ENCODE measurements at regions not wholly inside any gene's neighbourhood (a gene's known extent, or its start where the extent isn't known, plus 50 kb on each side); places are given as distances from the start of the nearest gene placed in this dataset.

DNA sequence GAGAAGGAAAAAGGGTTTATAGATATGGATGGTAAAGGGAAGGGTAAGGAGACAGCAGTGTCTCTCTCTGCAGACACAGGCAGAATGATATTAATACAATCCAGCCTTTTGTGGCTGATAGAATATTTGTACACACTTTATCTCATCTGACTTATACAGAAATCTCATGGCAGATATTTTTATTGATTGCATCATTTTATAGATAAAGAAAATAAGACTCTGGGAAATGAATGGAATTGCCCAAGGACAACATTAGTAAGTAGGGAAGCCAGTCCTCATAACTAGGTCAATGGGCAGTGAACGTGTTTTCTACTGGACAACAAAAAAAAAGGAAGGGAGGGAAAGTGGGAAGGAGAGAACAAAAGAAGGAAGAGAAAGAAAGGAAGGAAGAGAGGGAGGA lies 236.4 kb upstream of the EPHA4 start:
- DNase-seq (ENCODE audit: low spot score), result no peak
- TF ChIP-seq, protein P1, sequence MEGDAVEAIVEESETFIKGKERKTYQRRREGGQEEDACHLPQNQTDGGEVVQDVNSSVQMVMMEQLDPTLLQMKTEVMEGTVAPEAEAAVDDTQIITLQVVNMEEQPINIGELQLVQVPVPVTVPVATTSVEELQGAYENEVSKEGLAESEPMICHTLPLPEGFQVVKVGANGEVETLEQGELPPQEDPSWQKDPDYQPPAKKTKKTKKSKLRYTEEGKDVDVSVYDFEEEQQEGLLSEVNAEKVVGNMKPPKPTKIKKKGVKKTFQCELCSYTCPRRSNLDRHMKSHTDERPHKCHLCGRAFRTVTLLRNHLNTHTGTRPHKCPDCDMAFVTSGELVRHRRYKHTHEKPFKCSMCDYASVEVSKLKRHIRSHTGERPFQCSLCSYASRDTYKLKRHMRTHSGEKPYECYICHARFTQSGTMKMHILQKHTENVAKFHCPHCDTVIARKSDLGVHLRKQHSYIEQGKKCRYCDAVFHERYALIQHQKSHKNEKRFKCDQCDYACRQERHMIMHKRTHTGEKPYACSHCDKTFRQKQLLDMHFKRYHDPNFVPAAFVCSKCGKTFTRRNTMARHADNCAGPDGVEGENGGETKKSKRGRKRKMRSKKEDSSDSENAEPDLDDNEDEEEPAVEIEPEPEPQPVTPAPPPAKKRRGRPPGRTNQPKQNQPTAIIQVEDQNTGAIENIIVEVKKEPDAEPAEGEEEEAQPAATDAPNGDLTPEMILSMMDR (IDR thresholded peaks at IDR 0.05; ENCODE audit: extremely low read depth, insufficient read depth, missing control alignments), result no peak
- in situ Hi-C loops (cut with MboI; ENCODE audit: low pct_unique_long_range_greater_than_20kb, low sequenced_read_pairs, unreplicated experiment), result no loop called here

DNA sequence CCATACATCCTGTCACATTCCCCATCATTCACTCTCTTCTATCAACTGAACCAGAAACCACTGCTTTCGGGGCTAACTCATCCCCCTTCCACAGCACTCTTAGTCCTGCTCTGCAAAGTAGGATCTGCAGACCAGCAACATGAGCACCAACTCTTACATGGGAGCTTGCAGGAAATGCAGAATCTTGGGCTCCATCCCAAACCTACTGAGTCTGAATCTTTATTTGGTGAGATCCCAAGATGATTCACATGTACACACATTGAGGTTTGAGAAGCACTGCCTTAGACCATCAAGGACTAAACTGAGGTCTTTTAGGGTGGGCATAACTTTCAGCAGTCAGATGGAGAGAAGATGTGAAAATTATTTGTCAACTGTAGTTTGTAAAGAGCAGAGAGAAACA lies 235.6 kb upstream of the EPHA4 start:
- DNase-seq (ENCODE audit: low spot score), result no peak

DNA sequence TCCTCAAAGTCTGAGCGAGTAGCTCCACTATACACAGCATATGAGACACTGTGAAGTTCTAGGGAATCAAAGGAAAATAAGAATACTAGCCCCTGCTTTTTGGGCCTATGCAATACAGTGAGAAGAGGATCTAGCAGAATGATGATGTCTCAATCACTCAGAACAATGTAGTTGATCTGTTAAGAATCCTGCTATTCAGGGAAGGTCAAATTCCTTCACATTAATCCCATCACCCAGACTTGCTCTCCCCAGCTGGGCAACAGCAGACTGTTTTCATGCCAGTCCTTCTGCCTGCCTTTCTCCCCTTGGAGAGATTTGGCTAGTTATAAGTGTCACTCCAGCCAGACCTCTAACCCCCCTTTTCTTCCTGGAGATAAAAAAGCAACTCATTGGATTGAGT lies 230.0 kb upstream of the EPHA4 start:
- TF ChIP-seq, protein P1 (IDR thresholded peaks at IDR 0.05; ENCODE audit: extremely low read depth, insufficient read depth, missing control alignments), result no peak
- in situ Hi-C loops (cut with MboI; ENCODE audit: low pct_unique_long_range_greater_than_20kb, low sequenced_read_pairs, unreplicated experiment), result no loop called here
- DNase-seq (ENCODE audit: low spot score), result no peak

More for the DNA sequence above, 235.6 kb upstream of the EPHA4 start:
- in situ Hi-C loops (cut with MboI; ENCODE audit: low pct_unique_long_range_greater_than_20kb, low sequenced_read_pairs, unreplicated experiment), result no loop called here
- TF ChIP-seq, protein P1 (IDR thresholded peaks at IDR 0.05; ENCODE audit: extremely low read depth, insufficient read depth, missing control alignments), result no peak

DNA sequence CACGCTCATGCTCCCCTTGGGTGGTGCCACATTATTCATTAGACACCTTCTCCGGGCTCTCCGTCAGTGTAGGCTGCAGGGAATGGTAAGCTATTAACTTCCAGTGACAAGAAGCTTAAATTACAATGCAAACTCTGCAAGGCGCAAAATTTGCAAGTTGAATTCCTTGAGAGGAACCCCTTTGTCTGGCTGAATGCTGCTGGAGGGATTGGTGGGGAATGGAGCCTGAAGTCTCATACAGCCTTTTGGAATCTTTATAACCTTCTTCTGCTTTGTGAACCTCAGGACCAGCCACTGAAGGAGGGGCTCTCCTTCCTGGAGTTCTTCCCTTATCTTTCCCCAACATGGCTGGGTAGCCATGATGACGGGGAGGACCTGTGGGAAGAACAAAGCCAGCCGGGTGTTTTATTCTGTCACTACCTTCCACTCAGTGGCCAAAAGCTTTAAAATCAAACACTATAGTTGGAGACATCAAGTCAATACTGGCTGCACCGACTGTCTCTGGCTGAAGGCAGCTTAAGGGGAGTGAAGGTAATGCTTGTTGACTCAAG lies 220.9 kb upstream of the EPHA4 start:
- DNase-seq (ENCODE audit: low spot score), result no peak
- TF ChIP-seq, protein P1 (IDR thresholded peaks at IDR 0.05; ENCODE audit: extremely low read depth, insufficient read depth, missing control alignments), result no peak
- in situ Hi-C loops (cut with MboI; ENCODE audit: low pct_unique_long_range_greater_than_20kb, low sequenced_read_pairs, unreplicated experiment), result no loop called here

DNA sequence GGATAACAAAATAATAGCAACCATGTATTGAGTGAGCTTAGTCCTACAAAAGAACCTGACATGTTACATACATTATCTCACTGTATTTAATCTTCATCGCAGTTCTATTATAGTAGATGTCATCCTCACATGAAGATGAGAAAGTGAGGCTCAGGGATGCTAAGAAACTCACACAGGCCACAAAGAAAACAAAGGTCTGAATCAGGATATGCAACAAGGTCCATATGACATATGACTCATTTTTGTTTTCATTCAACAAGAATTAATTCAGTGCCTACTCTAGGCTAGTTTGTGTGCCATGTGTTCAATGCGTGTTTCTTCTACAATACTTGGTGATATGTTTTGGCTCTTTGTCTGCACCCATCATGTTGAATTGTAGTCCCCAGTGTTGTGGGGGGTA lies 219.7 kb upstream of the EPHA4 start:
- TF ChIP-seq, protein P1 (IDR thresholded peaks at IDR 0.05; ENCODE audit: extremely low read depth, insufficient read depth, missing control alignments), result no peak
- in situ Hi-C loops (cut with MboI; ENCODE audit: low pct_unique_long_range_greater_than_20kb, low sequenced_read_pairs, unreplicated experiment), result no loop called here
- no peak for DNase-seq (ENCODE audit: low spot score)

DNA sequence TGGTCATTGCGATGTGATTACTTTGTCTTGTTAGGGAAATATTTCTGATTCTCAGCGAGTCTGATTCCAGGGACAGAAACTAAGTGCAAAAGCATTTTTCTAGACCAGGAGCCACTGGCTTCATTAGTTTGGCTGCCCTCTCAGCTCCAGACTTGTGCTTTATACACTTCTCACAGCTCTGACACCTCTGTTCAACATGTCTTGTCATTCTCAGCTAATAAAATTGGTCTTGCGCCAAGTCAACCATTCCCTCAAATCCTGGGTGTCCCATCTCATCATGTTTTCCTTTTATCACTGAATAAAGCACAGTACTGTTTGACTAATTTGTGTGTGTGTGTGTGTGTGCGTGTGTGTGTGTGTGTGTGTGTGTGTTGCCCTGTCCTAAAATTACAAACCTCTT lies 215.5 kb upstream of the EPHA4 start:
- in situ Hi-C loops (cut with MboI; ENCODE audit: low pct_unique_long_range_greater_than_20kb, low sequenced_read_pairs, unreplicated experiment), result no loop called here
- TF ChIP-seq, protein P1 (IDR thresholded peaks at IDR 0.05; ENCODE audit: extremely low read depth, insufficient read depth, missing control alignments), result no peak
- no peak for DNase-seq (ENCODE audit: low spot score)
